H1 (cell line): ENCODE measurements at regions not wholly inside any gene's neighbourhood (a gene's known extent, or its start where the extent isn't known, plus 50 kb on each side); places are given as distances from the start of the nearest gene placed in this dataset.

Source experiments
- CTCF ChIA-PET: fragments of 300-600 bp; sonication (Branson Sonifier 250); formaldehyde crosslinking; loops from one replicate; lab custom pipeline; 2021; ENCODE audit not compliant: partially characterized antibody; lab: Charles Lee
- POLR2A ChIA-PET: fragments of 300-600 bp; sonication (Branson Sonifier 250); formaldehyde crosslinking; loops from one replicate; lab custom pipeline; 2021; ENCODE audit warnings: inconsistent platforms; ENCODE audit not compliant: partially characterized antibody; lab: Charles Lee
- DNase-seq, 2 experiments: peaks; one replicate each; pipeline versions ENCODE4 v3.0.0 to v3.0.0-alpha.2; 2010 to 2022; ENCODE audit warnings: low spot score in 2 of 2, low read depth in 1 of 2, mixed read lengths in 1 of 2
- FAIRE-seq: peaks from 2 replicates; lab custom pipeline; 2011; peaks lifted over from hg19 to GRCh38; lab: Jason Lieb, UNC
- H2AFZ ChIP-seq: 2 replicates; pipeline ENCODE4 v1.8.1; 2012; ENCODE audit warnings: low read length, inconsistent platforms
- H2AK5ac ChIP-seq: 2 replicates; pipeline ENCODE4 v1.6.1; 2013; ENCODE audit warnings: low read depth, low read length
- H2BK120ac ChIP-seq: replicated peaks from 2 replicates; pipeline ENCODE3; 2013; ENCODE audit warnings: low read depth, low read length, inconsistent platforms
- H2BK12ac ChIP-seq: 2 replicates; pipeline ENCODE4 v1.6.1; 2013; ENCODE audit warnings: low read depth, low read length
- H2BK15ac ChIP-seq: 2 replicates; pipeline ENCODE4 v1.6.1; 2013; ENCODE audit warnings: low read length
- H2BK20ac ChIP-seq: 2 replicates; pipeline ENCODE4 v1.6.1; 2013; ENCODE audit warnings: low read length
- H2BK5ac ChIP-seq: 2 replicates; pipeline ENCODE4 v1.6.1; 2013; ENCODE audit warnings: low read depth, low read length
- H3K14ac ChIP-seq: 2 replicates; pipeline ENCODE4 v1.6.1; 2013; ENCODE audit warnings: inconsistent platforms; ENCODE audit not compliant: insufficient read length
- H3K18ac ChIP-seq: 2 replicates; pipeline ENCODE4 v1.6.1; 2013; ENCODE audit warnings: low read length; ENCODE audit errors: extremely low read depth
- H3K23ac ChIP-seq: 2 replicates; pipeline ENCODE4 v1.6.1; 2013; ENCODE audit warnings: inconsistent platforms; ENCODE audit not compliant: insufficient read length
- H3K23me2 ChIP-seq: 2 replicates; pipeline ENCODE4 v1.6.1; 2013; ENCODE audit warnings: low read depth, low read length
- H3K27ac ChIP-seq: 2 replicates; pipeline ENCODE4 v1.6.1; 2011; ENCODE audit warnings: low read depth, low read length, inconsistent platforms
- H3K27me3 ChIP-seq, 4 experiments: replicated peaks in 1 of 4; 1 replicate in 1 of 4; 2 replicates in 3 of 4; pipeline versions ENCODE4 v1.6.1 to v1.8.1; 2011 to 2013; ENCODE audit warnings: low read length in 3 of 4, mild to moderate bottlenecking in 3 of 4, inconsistent platforms in 2 of 4, mixed read lengths in 2 of 4, moderate library complexity in 1 of 4; ENCODE audit not compliant: control insufficient read depth in 3 of 4, insufficient read depth in 3 of 4; ENCODE audit errors: extremely low read depth in 1 of 4
- H3K36me3 ChIP-seq, 4 experiments: 2 replicates each; pipeline versions ENCODE4 v1.6.1 to v1.8.1; 2011 to 2013; ENCODE audit warnings: mild to moderate bottlenecking in 4 of 4, low read length in 3 of 4, moderate library complexity in 2 of 4, control low read depth in 1 of 4, inconsistent platforms in 1 of 4; ENCODE audit not compliant: insufficient read depth in 4 of 4, control insufficient read depth in 2 of 4
- H3K4ac ChIP-seq: replicated peaks from 2 replicates; pipeline ENCODE3; 2013; ENCODE audit warnings: low read length, low read depth, mixed read lengths, inconsistent platforms; ENCODE audit not compliant: insufficient read length
- H3K4me1 ChIP-seq, 4 experiments: replicated peaks in 1 of 4; 1 replicate in 1 of 4; 2 replicates in 3 of 4; pipeline versions ENCODE4 v1.6.1 to v1.8.1; 2011 to 2013; ENCODE audit warnings: low read length in 3 of 4, inconsistent platforms in 2 of 4, mixed read lengths in 1 of 4; ENCODE audit not compliant: insufficient read depth in 4 of 4, control insufficient read depth in 3 of 4
- H3K4me2 ChIP-seq, 2 experiments: 2 replicates each; pipeline versions ENCODE4 v1.6.1 to v1.8.1; 2011 to 2013; ENCODE audit warnings: low read depth in 2 of 2, low read length in 2 of 2, control low read depth in 1 of 2, inconsistent platforms in 1 of 2, mild to moderate bottlenecking in 1 of 2; ENCODE audit not compliant: insufficient read depth in 1 of 2
- H3K4me3 ChIP-seq, 4 experiments: fragments of 200-600, 300-600 bp in 1 of 4; sonication (generic), shearing (Covaris generic), sonication (Bioruptor Twin) in 1 of 4; 2 replicates each; pipeline versions ENCODE4 v1.5.1 to v1.8.1; 2011 to 2016; ENCODE audit warnings: low read length in 4 of 4, low read depth in 3 of 4, control low read depth in 2 of 4, inconsistent platforms in 2 of 4, mild to moderate bottlenecking in 2 of 4, mixed read lengths in 1 of 4, moderate library complexity in 1 of 4; ENCODE audit not compliant: insufficient read depth in 2 of 4; ENCODE audit errors: extremely low read depth in 1 of 4
- H3K56ac ChIP-seq: replicated peaks from 2 replicates; pipeline ENCODE3; 2013; ENCODE audit warnings: low read depth, mild to moderate bottlenecking, mixed read lengths, low read length, inconsistent platforms; ENCODE audit not compliant: insufficient read length
- H3K79me1 ChIP-seq: 2 replicates; pipeline ENCODE4 v1.6.1; 2013; ENCODE audit warnings: low read depth, low read length, control low read depth
- H3K79me2 ChIP-seq, 2 experiments: 2 replicates each; pipeline versions ENCODE4 v1.6.1 to v1.8.1; 2012 to 2013; ENCODE audit warnings: low read length in 2 of 2, mild to moderate bottlenecking in 2 of 2, inconsistent platforms in 1 of 2; ENCODE audit not compliant: insufficient read depth in 2 of 2, control insufficient read depth in 1 of 2
- H3K9ac ChIP-seq, 4 experiments: replicated peaks in 1 of 4; 1 replicate in 1 of 4; 2 replicates in 3 of 4; pipeline versions ENCODE4 v1.6.1 to v1.8.1; 2011 to 2013; ENCODE audit warnings: low read depth in 3 of 4, low read length in 3 of 4, control low read depth in 2 of 4, mild to moderate bottlenecking in 2 of 4, moderate library complexity in 2 of 4, inconsistent platforms in 1 of 4; ENCODE audit errors: extremely low read depth in 1 of 4
- H3K9me3 ChIP-seq, 2 experiments: 2 replicates each; pipeline versions ENCODE4 v1.6.1 to v1.8.1; 2012 to 2013; ENCODE audit warnings: mild to moderate bottlenecking in 2 of 2, moderate library complexity in 2 of 2, control low read depth in 1 of 2, inconsistent platforms in 1 of 2, low read depth in 1 of 2, low read length in 1 of 2, mixed read lengths in 1 of 2; ENCODE audit not compliant: insufficient read depth in 2 of 2
- H4K20me1 ChIP-seq, 2 experiments: replicated peaks in 1 of 2; 2 replicates each; pipeline versions ENCODE3 to v1.8.1; 2011 to 2013; ENCODE audit warnings: inconsistent platforms in 2 of 2, low read length in 2 of 2, mild to moderate bottlenecking in 1 of 2; ENCODE audit not compliant: insufficient read depth in 2 of 2, control insufficient read depth in 1 of 2
- H4K5ac ChIP-seq: 2 replicates; pipeline ENCODE4 v1.6.1; 2013; ENCODE audit warnings: low read length, low read depth, mixed read lengths, inconsistent platforms; ENCODE audit not compliant: insufficient read length
- H4K8ac ChIP-seq: 2 replicates; pipeline ENCODE4 v1.8.0; 2013; ENCODE audit warnings: mild to moderate bottlenecking, moderate library complexity, low read length, inconsistent platforms; ENCODE audit not compliant: insufficient read depth; ENCODE audit errors: extremely low read depth
- H4K91ac ChIP-seq: replicated peaks from 2 replicates; pipeline ENCODE3; 2013; ENCODE audit warnings: low read length, mixed read lengths, inconsistent platforms; ENCODE audit not compliant: insufficient read length
- CHD1 ChIP-seq: IDR thresholded peaks from 2 replicates; pipeline ENCODE4 v1.6.1; 2012; ENCODE audit warnings: low read depth, low read length, improper control_type of control experiment
- NRF1 ChIP-seq: IDR thresholded peaks from 2 replicates; pipeline ENCODE4 v1.6.1; 2011; ENCODE audit warnings: mild to moderate bottlenecking, low read depth, low read length, improper control_type of control experiment
- POLR2A ChIP-seq, 2 experiments: IDR thresholded peaks; 1 replicate in 1 of 2; 2 replicates in 1 of 2; pipeline ENCODE4 v1.6.1; 2011; ENCODE audit warnings: low read depth in 2 of 2, low read length in 2 of 2, mild to moderate bottlenecking in 2 of 2; ENCODE audit errors: control extremely low read depth in 1 of 2
- RNF2 ChIP-seq: fragments of 200-900, 300-1000 bp; sonication (generic); IDR thresholded peaks from 2 replicates; pipeline ENCODE4 v1.7.1; 2016; ENCODE audit warnings: borderline replicate concordance, low read depth, mild to moderate bottlenecking, antibody characterized with exemption, low read length; ENCODE audit not compliant: poor library complexity, severe bottlenecking; ENCODE audit errors: missing control alignments
- SUZ12 ChIP-seq: fragments of 200-600 bp; sonication (generic); IDR thresholded peaks from 2 replicates; pipeline ENCODE4 v1.6.1; 2012; ENCODE audit warnings: mild to moderate bottlenecking, inconsistent platforms, low read length, moderate library complexity, mixed read lengths
- TF ChIP-seq, protein P1 (sequence below): IDR thresholded peaks from 2 replicates; pipeline ENCODE4 v1.6.1; 2012; ENCODE audit warnings: inconsistent platforms

- Histone ChIP-seq H4K20me1 (no peaks in the 10 kb centered on the region), H3K18ac (no peak overlapping the region), H4K5ac (no peak overlapping the region), H3K4ac (no peak overlapping the region), H2BK15ac (no peak overlapping the region), H3K36me3 (no peaks in the 10 kb centered on the region), H4K91ac (no peak overlapping the region), H2BK120ac (no peak overlapping the region), H3K23me2 (no peaks in the 10 kb centered on the region), H3K23ac (no peak overlapping the region), H3K9me3 (0 out of 4 replicates have a peak, but pooled peaks cover 0 to 2% of the 10 kb centered on the region in 2 experiments), H2BK12ac (no peak overlapping the region), H2AFZ (no peak overlapping the region), H3K79me1 (no peaks in the 10 kb centered on the region), H3K9ac (no peak overlapping the region), H3K4me1 (no peaks in the 10 kb centered on the region; a peak in 2 of 7 replicates), H3K14ac (no peak overlapping the region), H2AK5ac (no peak overlapping the region), H3K27me3 (no peaks in the 10 kb centered on the region), H4K8ac (no peak overlapping the region), H3K4me3 (no peak overlapping the region), H2BK5ac (no peak overlapping the region), H3K4me2 (no peak overlapping the region), H2BK20ac (no peak overlapping the region), H3K27ac (no peak overlapping the region), H3K79me2 (no peaks in the 10 kb centered on the region), H3K56ac (no peak overlapping the region)
- CTCF ChIA-PET: interaction anchor here (0.7 to 2.6 kb wide), 3 partner anchors 11 to 238 kb away, joined by 3 to 11 read pairs (median 8); partner anchors contain the start of gene IVNS1ABP
- no peak for DNase-seq
- POLR2A ChIA-PET: no interaction called here
- no peak for FAIRE-seq
- TF ChIP-seq RNF2 (no peak), SUZ12 (no peak), NRF1 (no peak), CHD1 (no peak), POLR2A (IDR thresholded peaks at IDR 0.05; ENCODE audit: control extremely low read depth in 1 of 2, low read depth in 2 of 2, low read length in 2 of 2) (no peak)
- TF ChIP-seq, protein P1, sequence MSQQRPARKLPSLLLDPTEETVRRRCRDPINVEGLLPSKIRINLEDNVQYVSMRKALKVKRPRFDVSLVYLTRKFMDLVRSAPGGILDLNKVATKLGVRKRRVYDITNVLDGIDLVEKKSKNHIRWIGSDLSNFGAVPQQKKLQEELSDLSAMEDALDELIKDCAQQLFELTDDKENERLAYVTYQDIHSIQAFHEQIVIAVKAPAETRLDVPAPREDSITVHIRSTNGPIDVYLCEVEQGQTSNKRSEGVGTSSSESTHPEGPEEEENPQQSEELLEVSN: no peak
Observed at GRCh38 chr1:185555743-185556142, 178.4 kb upstream of the HMCN1 start.
